ENCODE measurements at regions not wholly inside any gene's neighbourhood (a gene's known extent, or its start where the extent isn't known, plus 50 kb on each side); places are given as distances from the start of the nearest gene placed in this dataset.

DNA sequence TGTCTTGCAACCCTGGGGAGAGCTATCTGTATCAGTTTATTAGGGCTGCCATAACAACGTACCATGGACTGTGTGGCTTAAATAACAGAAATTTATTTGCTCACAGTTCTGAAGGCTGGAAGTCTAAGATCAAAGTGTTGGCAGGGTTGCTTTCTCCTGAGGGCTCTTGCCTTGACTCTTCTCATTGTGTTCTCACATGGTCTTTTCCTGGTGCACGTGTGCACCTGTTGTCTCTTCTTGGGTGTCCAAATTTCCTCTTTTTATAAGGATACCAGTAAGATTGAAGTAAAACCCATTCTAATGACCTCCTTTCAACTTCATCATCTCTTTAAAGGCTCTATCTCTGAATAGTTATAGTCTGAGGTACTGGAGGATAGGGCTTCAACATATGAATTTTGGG lies 72.3 kb upstream of the PDE7B start:
- TF ChIP-seq MYC (IDR thresholded peaks at IDR 0.05; ENCODE audit: borderline replicate concordance, low read length) (no peak), RAD21 (conservative IDR thresholded peaks at IDR 0.05 in 1 of 2, IDR thresholded peaks at IDR 0.05 in 1 of 2) (no peak), TP53 (CRISPR knock-in tag; IDR thresholded peaks at IDR 0.05) (no peak), CHD2 (IDR thresholded peaks at IDR 0.05; ENCODE audit: low read length, partially characterized antibody) (no peak), FOXS1 (CRISPR knock-in tag; IDR thresholded peaks at IDR 0.05) (no peak), FOSL2 (IDR thresholded peaks at IDR 0.05) (no peak), FOSL2 (CRISPR knock-in tag; IDR thresholded peaks at IDR 0.05) (no peak), EHMT2 (IDR thresholded peaks at IDR 0.05; ENCODE audit: low read depth) (no peak), ZNF302 (CRISPR knock-in tag; IDR thresholded peaks at IDR 0.05) (no peak), EP300 (IDR thresholded peaks at IDR 0.05) (no peak), RARB (CRISPR knock-in tag; IDR thresholded peaks at IDR 0.05) (no peak)
- TF ChIP-seq, protein P1, sequence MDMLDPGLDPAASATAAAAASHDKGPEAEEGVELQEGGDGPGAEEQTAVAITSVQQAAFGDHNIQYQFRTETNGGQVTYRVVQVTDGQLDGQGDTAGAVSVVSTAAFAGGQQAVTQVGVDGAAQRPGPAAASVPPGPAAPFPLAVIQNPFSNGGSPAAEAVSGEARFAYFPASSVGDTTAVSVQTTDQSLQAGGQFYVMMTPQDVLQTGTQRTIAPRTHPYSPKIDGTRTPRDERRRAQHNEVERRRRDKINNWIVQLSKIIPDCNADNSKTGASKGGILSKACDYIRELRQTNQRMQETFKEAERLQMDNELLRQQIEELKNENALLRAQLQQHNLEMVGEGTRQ (IDR thresholded peaks at IDR 0.05): no peak
- TF ChIP-seq, protein P2, sequence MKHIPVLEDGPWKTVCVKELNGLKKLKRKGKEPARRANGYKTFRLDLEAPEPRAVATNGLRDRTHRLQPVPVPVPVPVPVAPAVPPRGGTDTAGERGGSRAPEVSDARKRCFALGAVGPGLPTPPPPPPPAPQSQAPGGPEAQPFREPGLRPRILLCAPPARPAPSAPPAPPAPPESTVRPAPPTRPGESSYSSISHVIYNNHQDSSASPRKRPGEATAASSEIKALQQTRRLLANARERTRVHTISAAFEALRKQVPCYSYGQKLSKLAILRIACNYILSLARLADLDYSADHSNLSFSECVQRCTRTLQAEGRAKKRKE (CRISPR knock-in tag; IDR thresholded peaks at IDR 0.05; ENCODE audit: low read depth): no peak
- CTCF ChIA-PET: no interaction called here

DNA sequence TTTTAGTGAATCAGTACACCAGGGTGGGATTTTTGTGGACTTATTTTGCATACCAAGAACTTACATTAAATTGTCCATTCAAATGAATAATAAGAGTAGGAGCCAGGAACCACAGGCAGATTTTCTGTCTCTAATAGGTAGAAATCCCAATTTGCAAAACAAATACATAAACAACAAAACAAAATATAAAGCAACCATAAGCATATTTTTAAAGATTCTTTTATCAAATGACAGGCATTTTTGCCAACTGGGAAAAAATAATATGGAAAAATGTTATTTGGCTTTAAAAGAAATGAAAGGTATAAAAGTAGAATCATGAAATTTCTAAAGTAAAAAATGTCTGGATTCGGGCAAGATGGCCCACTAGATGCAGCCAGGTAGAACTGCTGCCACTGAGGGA lies 71.2 kb upstream of the PDE7B start:
- POLR2A ChIA-PET: no interaction called here
- no peak overlapping the region for H3K4me2 ChIP-seq
- no peaks in the 10 kb centered on the region for H3K4me1 ChIP-seq
- CTCF ChIA-PET: interaction anchor here (1.2 kb wide), 1 partner anchor 11 kb away, joined by 3 read pairs; no protein-coding TSS in a partner anchor
- FAIRE-seq (no peak), DNase-seq (ENCODE audit: low read depth in 1 of 2, low spot score in 1 of 2) (no peak), ATAC-seq (no peak)
- no peak overlapping the region for H3K27ac ChIP-seq
- TF ChIP-seq, protein P3, sequence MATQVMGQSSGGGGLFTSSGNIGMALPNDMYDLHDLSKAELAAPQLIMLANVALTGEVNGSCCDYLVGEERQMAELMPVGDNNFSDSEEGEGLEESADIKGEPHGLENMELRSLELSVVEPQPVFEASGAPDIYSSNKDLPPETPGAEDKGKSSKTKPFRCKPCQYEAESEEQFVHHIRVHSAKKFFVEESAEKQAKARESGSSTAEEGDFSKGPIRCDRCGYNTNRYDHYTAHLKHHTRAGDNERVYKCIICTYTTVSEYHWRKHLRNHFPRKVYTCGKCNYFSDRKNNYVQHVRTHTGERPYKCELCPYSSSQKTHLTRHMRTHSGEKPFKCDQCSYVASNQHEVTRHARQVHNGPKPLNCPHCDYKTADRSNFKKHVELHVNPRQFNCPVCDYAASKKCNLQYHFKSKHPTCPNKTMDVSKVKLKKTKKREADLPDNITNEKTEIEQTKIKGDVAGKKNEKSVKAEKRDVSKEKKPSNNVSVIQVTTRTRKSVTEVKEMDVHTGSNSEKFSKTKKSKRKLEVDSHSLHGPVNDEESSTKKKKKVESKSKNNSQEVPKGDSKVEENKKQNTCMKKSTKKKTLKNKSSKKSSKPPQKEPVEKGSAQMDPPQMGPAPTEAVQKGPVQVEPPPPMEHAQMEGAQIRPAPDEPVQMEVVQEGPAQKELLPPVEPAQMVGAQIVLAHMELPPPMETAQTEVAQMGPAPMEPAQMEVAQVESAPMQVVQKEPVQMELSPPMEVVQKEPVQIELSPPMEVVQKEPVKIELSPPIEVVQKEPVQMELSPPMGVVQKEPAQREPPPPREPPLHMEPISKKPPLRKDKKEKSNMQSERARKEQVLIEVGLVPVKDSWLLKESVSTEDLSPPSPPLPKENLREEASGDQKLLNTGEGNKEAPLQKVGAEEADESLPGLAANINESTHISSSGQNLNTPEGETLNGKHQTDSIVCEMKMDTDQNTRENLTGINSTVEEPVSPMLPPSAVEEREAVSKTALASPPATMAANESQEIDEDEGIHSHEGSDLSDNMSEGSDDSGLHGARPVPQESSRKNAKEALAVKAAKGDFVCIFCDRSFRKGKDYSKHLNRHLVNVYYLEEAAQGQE (IDR thresholded peaks at IDR 0.05): no peak
- TF ChIP-seq, protein P4, sequence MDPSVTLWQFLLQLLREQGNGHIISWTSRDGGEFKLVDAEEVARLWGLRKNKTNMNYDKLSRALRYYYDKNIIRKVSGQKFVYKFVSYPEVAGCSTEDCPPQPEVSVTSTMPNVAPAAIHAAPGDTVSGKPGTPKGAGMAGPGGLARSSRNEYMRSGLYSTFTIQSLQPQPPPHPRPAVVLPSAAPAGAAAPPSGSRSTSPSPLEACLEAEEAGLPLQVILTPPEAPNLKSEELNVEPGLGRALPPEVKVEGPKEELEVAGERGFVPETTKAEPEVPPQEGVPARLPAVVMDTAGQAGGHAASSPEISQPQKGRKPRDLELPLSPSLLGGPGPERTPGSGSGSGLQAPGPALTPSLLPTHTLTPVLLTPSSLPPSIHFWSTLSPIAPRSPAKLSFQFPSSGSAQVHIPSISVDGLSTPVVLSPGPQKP (IDR thresholded peaks at IDR 0.05; ENCODE audit: low read depth, low read length): no peak
- TF ChIP-seq RFX5 (IDR thresholded peaks at IDR 0.05): no peak
- no peak for TF ChIP-seq HEYL (CRISPR knock-in tag; IDR thresholded peaks at IDR 0.05)
- TF ChIP-seq EHF (CRISPR knock-in tag; IDR thresholded peaks at IDR 0.05): no peak
- TF ChIP-seq RNF2 (IDR thresholded peaks at IDR 0.05; ENCODE audit: borderline replicate concordance, low read depth): no peak
- TF ChIP-seq MAFK (IDR thresholded peaks at IDR 0.05; ENCODE audit: partially characterized antibody): no peak
- TF ChIP-seq, protein P5, sequence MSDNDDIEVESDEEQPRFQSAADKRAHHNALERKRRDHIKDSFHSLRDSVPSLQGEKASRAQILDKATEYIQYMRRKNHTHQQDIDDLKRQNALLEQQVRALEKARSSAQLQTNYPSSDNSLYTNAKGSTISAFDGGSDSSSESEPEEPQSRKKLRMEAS (IDR thresholded peaks at IDR 0.05): no peak
- no peak for TF ChIP-seq CBX2 (IDR thresholded peaks at IDR 0.05; ENCODE audit: borderline replicate concordance, low read depth)
- TF ChIP-seq, protein P6, sequence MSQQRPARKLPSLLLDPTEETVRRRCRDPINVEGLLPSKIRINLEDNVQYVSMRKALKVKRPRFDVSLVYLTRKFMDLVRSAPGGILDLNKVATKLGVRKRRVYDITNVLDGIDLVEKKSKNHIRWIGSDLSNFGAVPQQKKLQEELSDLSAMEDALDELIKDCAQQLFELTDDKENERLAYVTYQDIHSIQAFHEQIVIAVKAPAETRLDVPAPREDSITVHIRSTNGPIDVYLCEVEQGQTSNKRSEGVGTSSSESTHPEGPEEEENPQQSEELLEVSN (IDR thresholded peaks at IDR 0.05; ENCODE audit: borderline replicate concordance, low read depth): no peak
- TF ChIP-seq KDM1A (IDR thresholded peaks at IDR 0.05; ENCODE audit: low read depth): no peak
- 84% methylated on average over 1 of the region's 1 CpG for WGBS (ENCODE audit: missing lambda C conversion rate)
- H3K4me3 ChIP-seq: no peak overlapping the region
- no peaks in the 10 kb centered on the region for H3K9me3 ChIP-seq

More for the DNA sequence above, 72.3 kb upstream of the PDE7B start:
- H3K4me2 ChIP-seq: no peak overlapping the region
- DNase-seq (ENCODE audit: low read depth in 1 of 2, low spot score in 1 of 2): no peak
- FAIRE-seq: no peak
- no peak overlapping the region for H3K4me3 ChIP-seq
- no peaks in the 10 kb centered on the region for H3K9me3 ChIP-seq
- WGBS (ENCODE audit: missing lambda C conversion rate): 59% methylated on average over 2 of the region's 2 CpGs
- POLR2A ChIA-PET: no interaction called here
- ATAC-seq: no peak
- no peaks in the 10 kb centered on the region for H3K4me1 ChIP-seq
- H3K27ac ChIP-seq: no peak overlapping the region
